ENCODE measurements at regions not wholly inside any gene's neighbourhood (a gene's known extent, or its start where the extent isn't known, plus 50 kb on each side); places are given as distances from the start of the nearest gene placed in this dataset.

DNA sequence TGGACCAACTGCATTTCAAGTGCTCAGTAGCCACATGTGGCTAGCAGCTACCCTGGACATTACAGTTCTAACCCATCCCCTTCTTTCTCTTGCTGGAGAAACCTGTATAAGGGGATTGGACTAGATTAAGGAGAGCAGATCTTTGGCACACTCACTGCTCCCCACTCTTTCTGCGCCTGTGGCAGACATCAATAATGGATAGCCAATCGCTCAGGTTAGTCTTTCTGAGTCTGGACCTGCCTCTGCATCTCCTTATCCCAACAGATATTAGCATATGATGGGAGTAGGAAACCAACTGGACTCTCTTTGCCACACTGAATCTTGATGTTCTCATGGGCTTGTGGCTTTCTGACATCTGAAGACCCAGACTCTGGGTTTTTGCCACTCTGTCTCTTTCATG lies 81.7 kb downstream of the IRX5 start:
- no peak for TF ChIP-seq CTCF (IDR thresholded peaks at IDR 0.05)
- no peak for TF ChIP-seq EP300 (IDR thresholded peaks at IDR 0.05)
